Endothelial cell of umbilical vein (primary cell): ENCODE measurements at regions not wholly inside any gene's neighbourhood (a gene's known extent, or its start where the extent isn't known, plus 50 kb on each side); places are given as distances from the start of the nearest gene placed in this dataset.

Experiments
- BruUV-seq: library from RNA; stranded (reverse); fragments of 400-500 nt; replicated peaks from 2 replicates; lab custom pipeline; 2021; lab: Mats Ljungman, UMichigan
- CTCF ChIA-PET: fragments of 300-600, 350-600 bp; sonication (Branson Sonifier 250); formaldehyde crosslinking; loops from one replicate; lab custom pipeline; 2021; ENCODE audit warnings: antibody characterized with exemption, inconsistent platforms; lab: Charles Lee
- POLR2A ChIA-PET: fragments of 300-600, 350-600 bp; sonication (Branson Sonifier 250); formaldehyde crosslinking; loops from one replicate; lab custom pipeline; 2021; ENCODE audit warnings: antibody characterized with exemption, inconsistent platforms; lab: Charles Lee
- DNase-seq: peaks from one replicate; pipeline ENCODE4 v3.0.0-alpha.2; 2011; ENCODE audit warnings: low read depth, low spot score
- FAIRE-seq: peaks from 2 replicates; lab custom pipeline; 2011; peaks lifted over from hg19 to GRCh38; lab: Jason Lieb, UNC
- H2AFZ ChIP-seq: 2 replicates; pipeline ENCODE4 v1.6.0; 2012; ENCODE audit warnings: low read depth, low read length, control low read depth, inconsistent platforms
- H3K27ac ChIP-seq: 2 replicates; pipeline ENCODE4 v1.5.1; 2011; ENCODE audit warnings: low read depth, mild to moderate bottlenecking, control low read depth, low read length, moderate library complexity; ENCODE audit not compliant: insufficient read depth
- H3K27me3 ChIP-seq, 2 experiments: 2 replicates each; pipeline versions ENCODE4 v1.6.0 to v1.6.1; 2011; ENCODE audit warnings: low read length in 2 of 2, mixed read lengths in 1 of 2; ENCODE audit not compliant: control insufficient read depth in 2 of 2, insufficient read depth in 2 of 2
- H3K36me3 ChIP-seq, 2 experiments: 2 replicates in 1 of 2; 3 replicates in 1 of 2; pipeline ENCODE4 v1.5.1; 2011; ENCODE audit warnings: low read length in 2 of 2, mild to moderate bottlenecking in 1 of 2, moderate library complexity in 1 of 2; ENCODE audit not compliant: control insufficient read depth in 2 of 2, insufficient read depth in 2 of 2; ENCODE audit errors: extremely low read depth in 1 of 2
- H3K4me1 ChIP-seq: 3 replicates; pipeline ENCODE4 v1.5.1; 2011; ENCODE audit warnings: mild to moderate bottlenecking, low read length; ENCODE audit not compliant: control insufficient read depth, insufficient read depth; ENCODE audit errors: extremely low read depth
- H3K4me2 ChIP-seq: 2 replicates; pipeline ENCODE4 v1.6.1; 2011; ENCODE audit warnings: low read length, control low read depth, mixed read lengths; ENCODE audit not compliant: insufficient read depth
- H3K4me3 ChIP-seq, 3 experiments: fragments of 200-600 bp in 1 of 3; sonication (generic), shearing (Covaris generic) in 1 of 3; replicated peaks in 1 of 3; 2 replicates each; pipeline ENCODE4 v1.5.1; 2011 to 2016; ENCODE audit warnings: control low read depth in 3 of 3, low read length in 3 of 3, mild to moderate bottlenecking in 2 of 3, inconsistent platforms in 1 of 3, low read depth in 1 of 3, moderate library complexity in 1 of 3; ENCODE audit not compliant: insufficient read depth in 1 of 3
- H3K79me2 ChIP-seq: 2 replicates; pipeline ENCODE4 v1.6.0; 2012; ENCODE audit warnings: low read length, inconsistent platforms; ENCODE audit not compliant: control insufficient read depth, insufficient read depth
- H3K9ac ChIP-seq: replicated peaks from 2 replicates; pipeline ENCODE3; 2011; ENCODE audit warnings: low read length, control low read depth; ENCODE audit not compliant: insufficient read depth; ENCODE audit errors: extremely low read depth
- H3K9me1 ChIP-seq: replicated peaks from 3 replicates; pipeline ENCODE4 v1.6.0; 2011; ENCODE audit warnings: mild to moderate bottlenecking, low read length; ENCODE audit not compliant: control insufficient read depth, insufficient read depth; ENCODE audit errors: extremely low read depth
- H3K9me3 ChIP-seq: replicated peaks from 2 replicates; pipeline ENCODE4 v1.5.1; 2012; ENCODE audit warnings: low read length, inconsistent platforms; ENCODE audit not compliant: control insufficient read depth, insufficient read depth
- H4K20me1 ChIP-seq: replicated peaks from 2 replicates; pipeline ENCODE3; 2011; ENCODE audit warnings: mild to moderate bottlenecking, low read length; ENCODE audit not compliant: control insufficient read depth, insufficient read depth; ENCODE audit errors: extremely low read depth
- EZH2 ChIP-seq: IDR thresholded peaks from 2 replicates; pipeline ENCODE4 v1.6.1; 2012; ENCODE audit warnings: borderline replicate concordance, low read depth, mild to moderate bottlenecking, moderate library complexity, low read length, inconsistent platforms; ENCODE audit not compliant: severe bottlenecking
- FOS ChIP-seq: IDR thresholded peaks from 2 replicates; pipeline ENCODE4 v1.6.1; 2011; ENCODE audit warnings: mild to moderate bottlenecking, low read length, moderate library complexity, borderline replicate concordance; ENCODE audit not compliant: insufficient read depth
- GATA2 ChIP-seq: IDR thresholded peaks from 2 replicates; pipeline ENCODE4 v1.7.0; 2011; ENCODE audit warnings: low read depth, mild to moderate bottlenecking, moderate library complexity, mixed read lengths, low read length; ENCODE audit not compliant: insufficient read length, insufficient read depth
- JUN ChIP-seq: IDR thresholded peaks from 2 replicates; pipeline ENCODE4 v1.6.1; 2011; ENCODE audit warnings: borderline replicate concordance, low read depth; ENCODE audit not compliant: insufficient read length, insufficient read depth
- MYC ChIP-seq: IDR thresholded peaks from one replicate; pipeline ENCODE4 v1.6.1; 2011; ENCODE audit warnings: mild to moderate bottlenecking, low read depth, low read length
- POLR2A ChIP-seq: IDR thresholded peaks from 2 replicates; pipeline ENCODE4 v1.6.1; 2012; ENCODE audit warnings: low read depth, mild to moderate bottlenecking, control low read depth, low read length
- POLR2AphosphoS5 ChIP-seq: IDR thresholded peaks from 2 replicates; pipeline ENCODE4 v1.6.1; 2012; ENCODE audit warnings: low read depth, mild to moderate bottlenecking, control low read depth, low read length, moderate library complexity; ENCODE audit not compliant: insufficient read depth
- dilution Hi-C: fragments of 300-500 bp; cut with MboI; formaldehyde crosslinking; loops from one replicate; pipeline ENCODE4 v1.15.0; 2019; ENCODE audit warnings: low sequenced_read_pairs; ENCODE audit not compliant: extremely low pct_ligation_motif_present
- intact Hi-C: fragments of 100-400 bp; cut with micrococcal nuclease; formaldehyde crosslinking; loops from one replicate; pipeline ENCODE4 v1.10.0; 2022
- TF ChIP-seq, protein P1 (sequence below): IDR thresholded peaks from 2 replicates; pipeline ENCODE4 v1.6.1; 2011; ENCODE audit not compliant: insufficient read depth, insufficient read length
- TF ChIP-seq, protein P2 (sequence below), 2 donors: IDR thresholded peaks; 1 replicate in 1 of 2; 2 replicates in 1 of 2; pipeline ENCODE4 v1.5.1; 2011; ENCODE audit warnings: low read length in 2 of 2, mild to moderate bottlenecking in 2 of 2, moderate library complexity in 2 of 2, control low read depth in 1 of 2, inconsistent platforms in 1 of 2, low read depth in 1 of 2; ENCODE audit not compliant: insufficient read depth in 1 of 2; ENCODE audit errors: extremely low read depth in 1 of 2

DNA sequence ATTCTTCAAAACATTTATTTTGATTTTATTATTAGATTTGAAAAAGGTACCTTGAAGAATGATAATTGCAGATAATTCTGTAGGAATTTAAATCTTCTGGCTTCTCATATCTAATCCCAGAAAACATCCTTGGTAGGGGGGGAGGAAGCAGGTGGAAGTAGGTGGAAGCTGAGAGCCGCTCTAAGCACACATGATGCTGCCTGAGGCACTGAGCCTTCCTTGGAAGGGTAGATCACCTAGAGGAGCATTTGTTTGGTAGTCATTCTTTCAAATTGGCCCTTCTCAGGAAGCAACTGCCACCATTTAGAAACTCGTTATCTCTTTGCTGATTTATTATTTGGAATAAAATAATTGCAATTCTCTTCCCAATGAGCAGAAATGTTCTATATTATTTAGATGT lies 623.3 kb downstream of the CD109 start:
- Histone ChIP-seq H4K20me1 (no peaks in the 10 kb centered on the region), H3K79me2 (no peaks in the 10 kb centered on the region), H3K9me1 (no peaks in the 10 kb centered on the region), H3K27me3 (no peaks in the 10 kb centered on the region), H3K36me3 (no peaks in the 10 kb centered on the region), H3K9me3 (no peaks in the 10 kb centered on the region), H3K4me1 (no peaks in the 10 kb centered on the region), H3K4me2 (no peak overlapping the region), H2AFZ (no peak overlapping the region), H3K4me3 (no peak overlapping the region), H3K9ac (no peak overlapping the region), H3K27ac (no peak overlapping the region)
- no peak for DNase-seq
- intact Hi-C loops: no loop called here
- CTCF ChIA-PET: interaction anchor here (0.9 kb wide), 1 partner anchor 11 kb away, joined by 3 read pairs; no protein-coding TSS in a partner anchor
- dilution Hi-C loops: no loop called here
- POLR2A ChIA-PET: no interaction called here
- BruUV-seq: no TSS peak
- no peak for FAIRE-seq
- TF ChIP-seq JUN (no peak), MYC (no peak), POLR2A (no peak), GATA2 (no peak), POLR2AphosphoS5 (no peak), FOS (no peak), EZH2 (no peak)
- TF ChIP-seq, protein P1, sequence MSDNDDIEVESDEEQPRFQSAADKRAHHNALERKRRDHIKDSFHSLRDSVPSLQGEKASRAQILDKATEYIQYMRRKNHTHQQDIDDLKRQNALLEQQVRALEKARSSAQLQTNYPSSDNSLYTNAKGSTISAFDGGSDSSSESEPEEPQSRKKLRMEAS: no peak
- TF ChIP-seq, protein P2, sequence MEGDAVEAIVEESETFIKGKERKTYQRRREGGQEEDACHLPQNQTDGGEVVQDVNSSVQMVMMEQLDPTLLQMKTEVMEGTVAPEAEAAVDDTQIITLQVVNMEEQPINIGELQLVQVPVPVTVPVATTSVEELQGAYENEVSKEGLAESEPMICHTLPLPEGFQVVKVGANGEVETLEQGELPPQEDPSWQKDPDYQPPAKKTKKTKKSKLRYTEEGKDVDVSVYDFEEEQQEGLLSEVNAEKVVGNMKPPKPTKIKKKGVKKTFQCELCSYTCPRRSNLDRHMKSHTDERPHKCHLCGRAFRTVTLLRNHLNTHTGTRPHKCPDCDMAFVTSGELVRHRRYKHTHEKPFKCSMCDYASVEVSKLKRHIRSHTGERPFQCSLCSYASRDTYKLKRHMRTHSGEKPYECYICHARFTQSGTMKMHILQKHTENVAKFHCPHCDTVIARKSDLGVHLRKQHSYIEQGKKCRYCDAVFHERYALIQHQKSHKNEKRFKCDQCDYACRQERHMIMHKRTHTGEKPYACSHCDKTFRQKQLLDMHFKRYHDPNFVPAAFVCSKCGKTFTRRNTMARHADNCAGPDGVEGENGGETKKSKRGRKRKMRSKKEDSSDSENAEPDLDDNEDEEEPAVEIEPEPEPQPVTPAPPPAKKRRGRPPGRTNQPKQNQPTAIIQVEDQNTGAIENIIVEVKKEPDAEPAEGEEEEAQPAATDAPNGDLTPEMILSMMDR (IDR thresholded peaks at IDR 0.05; ENCODE audit: extremely low read depth in 1 of 2, insufficient read depth in 1 of 2, low read depth in 1 of 2, low read length in 2 of 2): no peak
